Loucy (cell line): ENCODE measurements at regions not wholly inside any gene's neighbourhood (a gene's known extent, or its start where the extent isn't known, plus 50 kb on each side); places are given as distances from the start of the nearest gene placed in this dataset.

ENCODE experiments used
- H2AFZ ChIP-seq: fragments of 200-600 bp; sonication (generic); 2 replicates; pipeline ENCODE4 v1.6.0; 2016; ENCODE audit warnings: antibody characterized with exemption, mild to moderate bottlenecking, low read length, moderate library complexity
- H3F3A ChIP-seq: fragments of 200-600 bp; 2 replicates; pipeline ENCODE4 v1.6.0; 2016; ENCODE audit warnings: antibody characterized with exemption, low read depth, mild to moderate bottlenecking
- H3K27me3 ChIP-seq: fragments of 200-600 bp; sonication (generic); 2 replicates; pipeline ENCODE4 v1.6.1; 2014; ENCODE audit warnings: low read length, mild to moderate bottlenecking; ENCODE audit not compliant: insufficient read depth, poor library complexity, severe bottlenecking
- H3K36me3 ChIP-seq: fragments of 200-600 bp; sonication (generic); 2 replicates; pipeline ENCODE4 v1.6.1; 2016; ENCODE audit warnings: low read length; ENCODE audit not compliant: insufficient read depth
- H3K4me1 ChIP-seq: fragments of 200-600 bp; sonication (generic); 2 replicates; pipeline ENCODE4 v1.5.1; 2014; ENCODE audit warnings: low read length, mild to moderate bottlenecking; ENCODE audit not compliant: insufficient read depth, poor library complexity, severe bottlenecking
- H3K4me2 ChIP-seq: fragments of 200-600 bp; sonication (generic); 2 replicates; pipeline ENCODE4 v1.6.0; 2014; ENCODE audit warnings: antibody characterized with exemption, low read length, low read depth, mild to moderate bottlenecking; ENCODE audit not compliant: poor library complexity, severe bottlenecking
- H3K4me3 ChIP-seq: fragments of 200-600 bp; sonication (generic); 2 replicates; pipeline ENCODE4 v1.5.1; 2014; ENCODE audit warnings: low read length, mild to moderate bottlenecking, mixed read lengths; ENCODE audit not compliant: poor library complexity, severe bottlenecking
- H3K79me2 ChIP-seq: fragments of 200-600 bp; sonication (generic); 2 replicates; pipeline ENCODE4 v1.6.1; 2014; ENCODE audit warnings: low read length; ENCODE audit not compliant: insufficient read depth
- H3K9ac ChIP-seq: fragments of 200-600 bp; sonication (generic); 2 replicates; pipeline ENCODE4 v1.6.0; 2014; ENCODE audit warnings: mild to moderate bottlenecking, low read depth, low read length, moderate library complexity; ENCODE audit not compliant: poor library complexity, severe bottlenecking
- H3K9me2 ChIP-seq: fragments of 200-600 bp; sonication (generic); replicated peaks from 2 replicates; pipeline ENCODE4 v1.6.1; 2016; ENCODE audit warnings: low read depth, low read length, mixed read lengths
- H3K9me3 ChIP-seq: fragments of 200-600 bp; sonication (generic); 2 replicates; pipeline ENCODE4 v1.6.1; 2014; ENCODE audit warnings: mild to moderate bottlenecking, antibody characterized with exemption, low read length, low read depth; ENCODE audit not compliant: insufficient read depth
- H4K20me1 ChIP-seq: fragments of 200-600 bp; sonication (generic); 2 replicates; pipeline ENCODE4 v1.6.0; 2014; ENCODE audit warnings: antibody characterized with exemption, low read length, mild to moderate bottlenecking; ENCODE audit not compliant: insufficient read depth, poor library complexity, severe bottlenecking
- CTCF ChIP-seq: fragments of 200-600 bp; sonication (generic); conservative IDR thresholded peaks from 2 replicates; pipeline ENCODE4 v1.5.1; 2014; ENCODE audit warnings: mild to moderate bottlenecking, antibody characterized with exemption, low read length
- EZH2phosphoT487 ChIP-seq: fragments of 200-600 bp; IDR thresholded peaks from 2 replicates; pipeline ENCODE4 v1.6.1; 2018; ENCODE audit warnings: antibody characterized with exemption, mild to moderate bottlenecking, moderate library complexity, borderline replicate concordance

- no peaks in the 10 kb centered on the region for H4K20me1 ChIP-seq
- H3K9ac ChIP-seq, result no peak overlapping the region
- H3K36me3 ChIP-seq, result no peaks in the 10 kb centered on the region
- H2AFZ ChIP-seq, result no peak overlapping the region
- H3K79me2 ChIP-seq, result no peaks in the 10 kb centered on the region
- no peaks in the 10 kb centered on the region for H3K4me1 ChIP-seq
- no peaks in the 10 kb centered on the region for H3F3A ChIP-seq
- no peaks in the 10 kb centered on the region for H3K27me3 ChIP-seq
- TF ChIP-seq EZH2phosphoT487 (no peak), CTCF (no peak)
- no peak overlapping the region for H3K4me2 ChIP-seq
- no peaks in the 10 kb centered on the region for H3K9me2 ChIP-seq
- H3K4me3 ChIP-seq, result no peak overlapping the region
- H3K9me3 ChIP-seq, result no peaks in the 10 kb centered on the region
Measured at GRCh38 chr5:125148706-125149105, 402.3 kb upstream of the ZNF608 start.

- Histone ChIP-seq H3K79me2 (no peaks in the 10 kb centered on the region), H3K4me3 (no peak overlapping the region), H3F3A (no peaks in the 10 kb centered on the region), H3K9ac (no peak overlapping the region), H2AFZ (no peak overlapping the region), H4K20me1 (no peaks in the 10 kb centered on the region), H3K9me3 (no peaks in the 10 kb centered on the region), H3K36me3 (no peaks in the 10 kb centered on the region), H3K9me2 (no peaks in the 10 kb centered on the region), H3K4me2 (no peak overlapping the region), H3K27me3 (no peaks in the 10 kb centered on the region), H3K4me1 (no peaks in the 10 kb centered on the region)
- TF ChIP-seq EZH2phosphoT487 (no peak), CTCF (no peak)
Measured at GRCh38 chr5:125149110-125149509, 402.7 kb upstream of the ZNF608 start.

GRCh38 chr5:125149527-125149926, 403.1 kb upstream of the ZNF608 start:
- H3K4me2 ChIP-seq, result no peak overlapping the region

More at GRCh38 chr5:125149527-125149926, 403.1 kb upstream of the ZNF608 start:
- Histone ChIP-seq H3K79me2 (no peaks in the 10 kb centered on the region), H3F3A (no peaks in the 10 kb centered on the region), H3K9me2 (no peaks in the 10 kb centered on the region), H2AFZ (no peak overlapping the region), H3K9ac (no peak overlapping the region), H3K4me3 (no peak overlapping the region), H3K4me1 (no peaks in the 10 kb centered on the region), H4K20me1 (no peaks in the 10 kb centered on the region), H3K27me3 (no peaks in the 10 kb centered on the region), H3K9me3 (no peaks in the 10 kb centered on the region), H3K36me3 (no peaks in the 10 kb centered on the region)
- TF ChIP-seq CTCF, result no peak
- TF ChIP-seq EZH2phosphoT487, result no peak
